Fibroblast of the aortic adventitia (primary cell): ENCODE measurements at regions not wholly inside any gene's neighbourhood (a gene's known extent, or its start where the extent isn't known, plus 50 kb on each side); places are given as distances from the start of the nearest gene placed in this dataset.

Experiments used
- DNase-seq: peaks from one replicate; pipeline ENCODE4 v3.0.0-alpha.2; 2010; ENCODE audit warnings: low read depth
- H3K4me3 ChIP-seq: 2 replicates; pipeline ENCODE4 v1.5.1; 2011; ENCODE audit warnings: low read depth, mild to moderate bottlenecking, control low read depth, low read length, moderate library complexity
- CTCF ChIP-seq: IDR thresholded peaks from 2 replicates; pipeline ENCODE4 v1.5.1; 2011; ENCODE audit warnings: mild to moderate bottlenecking, low read length, control low read depth, inconsistent platforms; ENCODE audit not compliant: insufficient read depth

GRCh38 chr13:104008541-104009435, 942.6 kb upstream of the SLC10A2 start:
- peak; percentile 44 for DNase-seq
- no peak for TF ChIP-seq CTCF
- H3K4me3 ChIP-seq, result no peak overlapping the region

- no peak for TF ChIP-seq CTCF
- DNase-seq, result no peak
- H3K4me3 ChIP-seq, result no peak overlapping the region
Observed at GRCh38 chr13:104008075-104008474, 941.9 kb upstream of the SLC10A2 start.

- no peak overlapping the region for H3K4me3 ChIP-seq
- TF ChIP-seq CTCF, result no peak
- no peak for DNase-seq
Observed at GRCh38 chr13:104006625-104007075, 940.4 kb upstream of the SLC10A2 start.

GRCh38 chr13:104004572-104004971, 938.4 kb upstream of the SLC10A2 start:
- H3K4me3 ChIP-seq, result no peak overlapping the region
- DNase-seq, result no peak
- no peak for TF ChIP-seq CTCF

- H3K4me3 ChIP-seq, result no peak overlapping the region
- no peak for DNase-seq
- TF ChIP-seq CTCF, result no peak
Observed at GRCh38 chr13:104002216-104002615, 936.0 kb upstream of the SLC10A2 start.

GRCh38 chr13:104001766-104002165, 935.5 kb upstream of the SLC10A2 start:
- H3K4me3 ChIP-seq, result no peak overlapping the region
- DNase-seq, result no peak
- TF ChIP-seq CTCF, result no peak

GRCh38 chr13:103996733-103997132, 930.5 kb upstream of the SLC10A2 start:
- H3K4me3 ChIP-seq, result no peak overlapping the region
- no peak for DNase-seq

More at GRCh38 chr13:103996733-103997132, 930.5 kb upstream of the SLC10A2 start:
- TF ChIP-seq CTCF, result no peak
